Pancreas (tissue), 10 donors: ENCODE measurements at regions not wholly inside any gene's neighbourhood (a gene's known extent, or its start where the extent isn't known, plus 50 kb on each side); places are given as distances from the start of the nearest gene placed in this dataset.

ENCODE experiments used
- ATAC-seq, 4 donors: fragments of 200-7000 bp; cut with Tn5 transposase; one replicate each; pipeline versions ENCODE4 v1.8.0 to v1.9.1; 2020; ENCODE audit warnings: mild to moderate bottlenecking in 4 of 4, moderate library complexity in 4 of 4
- DNase-seq, 6 donors: peaks; one replicate each; pipeline ENCODE4 v3.0.0-alpha.2; 2020
- FAIRE-seq: peaks from 2 replicates; lab custom pipeline; 2012; peaks lifted over from hg19 to GRCh38; lab: Jason Lieb, UNC
- H3K27ac ChIP-seq, 4 donors: fragments of 200-600 bp; sonication (generic); 1 replicate in 3 of 4; 2 replicates in 1 of 4; pipeline versions ENCODE4 v1.5.0 to v1.8.0; 2020
- H3K27me3 ChIP-seq, 4 donors: fragments of 200-600 bp; one replicate each; pipeline ENCODE4 v1.8.0; 2021
- H3K36me3 ChIP-seq, 3 donors: fragments of 200-600 bp; sonication (generic) in 1 of 3; one replicate each; pipeline versions ENCODE4 v1.5.0 to v1.8.0; 2020 to 2021
- H3K4me1 ChIP-seq, 3 donors: fragments of 200-600 bp; one replicate each; pipeline ENCODE4 v1.8.0; 2021
- H3K4me3 ChIP-seq, 4 donors: fragments of 200-600 bp; sonication (generic) in 2 of 4; one replicate each; pipeline versions ENCODE4 v1.5.0 to v1.8.0; 2020 to 2021
- H3K9me3 ChIP-seq, 4 donors: fragments of 200-600 bp; one replicate each; pipeline ENCODE4 v1.8.0; 2021
- CTCF ChIP-seq, 4 donors: fragments of 200-600 bp; sonication (generic) in 3 of 4; IDR thresholded peaks; one replicate each; pipeline versions ENCODE4 v1.5.0 to v1.8.0; 2021; ENCODE audit warnings: antibody characterized with exemption in 4 of 4
- WGBS, 2 donors: extraction: QIAGEN DNeasy Blood & Tissue Kit; methylation state at CpG; one replicate each; pipeline ENCODE4 v1.1.7; 2013; 5-methylcytosine and 5-hydroxymethylcytosine counted together
- intact Hi-C, 3 donors: fragments of 100-400 bp; cut with DNase I; formaldehyde crosslinking; loops; one replicate each; pipeline versions ENCODE4 v1.11.1 to v1.14.2; 2022
- donor health status: healthy with polysubstance abuse.
- donor health status: DM: no; HTN: no; CAD: no; lungs with moderate emphysema.
- donor health status: DM: no; HTN: no; CAD: no.
- donor health status: control.
- donor health status: control.
- donor health status: Bipolar disorder and iron deficiency.
- donor health status: DM: yes; HTN: yes; CAD: no.
- donor health status: DM: no; HTN: no; CAD: no.
- donor health status: DM: no; HTN: no; CAD: no.
- donor health status: DM: yes; HTN: yes; CAD: no.

GRCh38 chr14:25134184-25134583, 84.2 kb upstream of the STXBP6 start:
- 87 to 89% methylated on average over 5 of the region's 5 CpGs for whole genome bisulfite sequencing, 2 donors
- H3K9me3 ChIP-seq: no peaks in the 10 kb centered on the region
- ATAC-seq: no peak
- H3K27ac ChIP-seq: no peak overlapping the region
- no peak for TF ChIP-seq CTCF (IDR thresholded peaks at IDR 0.05)
- no peak for DNase-seq
- intact Hi-C loops: no loop called here
- peaks cover 0 to 3% (median 0%) of the 10 kb centered on the region in 4 donors for H3K27me3 ChIP-seq
- no peak for FAIRE-seq
- no peaks in the 10 kb centered on the region for H3K36me3 ChIP-seq
- H3K4me1 ChIP-seq: no peaks in the 10 kb centered on the region
- no peak overlapping the region for H3K4me3 ChIP-seq

- no peak overlapping the region for H3K4me3 ChIP-seq
- DNase-seq (peak; percentile 62 to 82 (median 76)), ATAC-seq (peak; percentile 98 to 100 (median 100)), FAIRE-seq (no peak)
- H3K9me3 ChIP-seq: no peaks in the 10 kb centered on the region
- no peaks in the 10 kb centered on the region for H3K4me1 ChIP-seq
- H3K36me3 ChIP-seq: no peaks in the 10 kb centered on the region
- TF ChIP-seq CTCF (IDR thresholded peaks at IDR 0.05): peak; percentile 75 to 90 (median 81)
- peaks cover 0 to 3% (median 0%) of the 10 kb centered on the region in 4 donors for H3K27me3 ChIP-seq
- intact Hi-C loops: no loop called here
- WGBS, 2 donors: 12% methylated on average over 20 of the region's 20 CpGs
- H3K27ac ChIP-seq: no peak overlapping the region
These were observed 82.9 kb upstream of the STXBP6 start for GRCh38 chr14:25132732-25133422.

GRCh38 chr14:25132094-25132493, 82.1 kb upstream of the STXBP6 start:
- intact Hi-C loops: no loop called here
- Histone ChIP-seq H3K4me3 (no peak overlapping the region), H3K4me1 (no peaks in the 10 kb centered on the region), H3K27me3 (peaks cover 0 to 3% (median 0%) of the 10 kb centered on the region in 4 donors), H3K9me3 (no peaks in the 10 kb centered on the region), H3K27ac (no peak overlapping the region), H3K36me3 (no peaks in the 10 kb centered on the region)
- 68 to 77% methylated on average over 2 of the region's 2 CpGs for whole genome bisulfite sequencing, 2 donors
- FAIRE-seq (no peak), ATAC-seq (no peak), DNase-seq (no peak)
- TF ChIP-seq CTCF (IDR thresholded peaks at IDR 0.05): no peak

GRCh38 chr14:25122843-25123242, 72.9 kb upstream of the STXBP6 start:
- Histone ChIP-seq H3K9me3 (no peaks in the 10 kb centered on the region), H3K27ac (no peak overlapping the region), H3K36me3 (no peaks in the 10 kb centered on the region), H3K4me1 (no peaks in the 10 kb centered on the region), H3K4me3 (no peak overlapping the region), H3K27me3 (no peaks in the 10 kb centered on the region)
- intact Hi-C loops: no loop called here
- TF ChIP-seq CTCF (IDR thresholded peaks at IDR 0.05): no peak
- FAIRE-seq (no peak), ATAC-seq (no peak), DNase-seq (no peak)
- 85% methylated on average over 3 of the region's 3 CpGs for WGBS, 2 donors

GRCh38 chr14:25122211-25122610, 72.3 kb upstream of the STXBP6 start:
- no peaks in the 10 kb centered on the region for H3K36me3 ChIP-seq
- ATAC-seq (no peak), FAIRE-seq (no peak), DNase-seq (no peak)
- no peak overlapping the region for H3K27ac ChIP-seq
- no peak for TF ChIP-seq CTCF (IDR thresholded peaks at IDR 0.05)
- no peaks in the 10 kb centered on the region for H3K9me3 ChIP-seq
- no peaks in the 10 kb centered on the region for H3K4me1 ChIP-seq
- H3K27me3 ChIP-seq: no peaks in the 10 kb centered on the region
- 87 to 91% methylated on average over 5 of the region's 5 CpGs for WGBS, 2 donors
- intact Hi-C loops: no loop called here
- H3K4me3 ChIP-seq: no peak overlapping the region
